Amygdala (tissue), 56 donors: ENCODE measurements at regions not wholly inside any gene's neighbourhood (a gene's known extent, or its start where the extent isn't known, plus 50 kb on each side); places are given as distances from the start of the nearest gene placed in this dataset.
A peak's percentile ranks its signal among the peaks of the same experiment; 100 is the strongest.

ENCODE experiments used
- DNase-seq, 56 donors: peaks; one replicate each; lab custom pipeline; 2025; lab: John Stamatoyannopoulos, UW

DNA sequence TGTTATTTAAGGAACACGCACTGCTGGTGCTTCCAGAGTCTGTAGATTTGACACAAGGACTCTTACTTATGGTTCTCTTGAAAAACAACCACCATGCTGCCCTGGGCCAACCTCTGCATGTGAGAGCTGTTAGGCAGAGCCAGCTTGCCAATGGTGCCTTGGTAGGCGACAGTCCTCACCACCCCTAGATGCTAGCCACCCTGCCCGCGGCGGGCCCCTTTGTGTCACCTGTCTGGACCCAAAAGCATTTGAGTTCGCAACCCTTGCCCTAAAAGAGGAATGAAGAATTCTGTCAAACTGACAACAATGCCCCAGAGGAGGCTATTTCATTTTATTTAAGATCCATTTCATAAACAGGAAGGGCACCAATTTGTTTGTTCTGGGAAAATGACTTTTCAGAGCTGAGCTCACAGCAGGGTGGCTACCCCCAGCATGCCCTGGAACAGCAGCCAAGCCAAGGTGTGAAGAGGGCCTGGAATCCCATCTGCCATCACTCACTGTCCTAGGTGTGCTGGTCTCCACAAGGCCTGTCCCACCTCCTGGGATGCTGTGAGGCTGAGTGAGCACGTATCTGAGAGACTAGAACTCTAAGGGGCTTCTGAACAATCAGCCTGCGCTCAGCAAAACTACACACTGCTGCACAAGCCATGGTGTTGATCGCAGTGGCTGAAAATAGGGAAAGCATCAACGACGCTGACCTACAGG, 63.8 kb upstream of the FZD10 start:
- DNase-seq, result no peak

DNA sequence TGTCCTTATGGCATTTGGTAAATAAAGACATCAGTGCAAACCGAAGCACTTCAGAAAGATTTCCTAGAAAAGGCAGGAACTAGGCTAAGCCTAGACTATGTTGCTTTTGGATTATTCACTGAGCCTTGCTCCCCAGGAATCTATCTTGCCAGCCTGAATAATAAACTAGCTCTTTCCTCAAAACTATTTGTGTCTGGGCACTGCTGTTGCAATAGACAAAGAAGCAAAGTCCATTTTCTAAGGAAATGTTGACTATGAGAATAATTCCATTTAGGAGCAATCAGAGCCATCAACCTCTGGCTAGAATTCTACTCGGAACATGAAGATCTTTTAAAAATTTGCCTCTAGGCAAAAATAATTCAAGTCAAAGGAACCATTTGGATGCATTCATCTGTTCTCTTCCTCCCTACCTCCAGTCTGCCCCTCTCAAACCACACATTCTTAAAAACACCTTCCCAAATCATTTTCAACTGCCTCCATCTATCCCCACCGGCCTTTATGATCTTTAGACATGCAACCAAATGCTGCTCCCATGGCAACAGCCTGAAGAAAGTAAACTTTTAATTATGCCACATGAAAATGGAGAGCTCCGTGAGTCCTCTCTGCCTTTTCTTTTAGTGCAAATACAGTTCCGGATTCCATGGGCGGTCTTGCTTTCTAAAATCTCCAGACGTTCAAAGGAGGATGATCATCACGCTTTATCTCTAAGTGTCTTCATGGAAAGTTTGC, 61.5 kb upstream of the FZD10 start:
- DNase-seq, result no peak

DNA sequence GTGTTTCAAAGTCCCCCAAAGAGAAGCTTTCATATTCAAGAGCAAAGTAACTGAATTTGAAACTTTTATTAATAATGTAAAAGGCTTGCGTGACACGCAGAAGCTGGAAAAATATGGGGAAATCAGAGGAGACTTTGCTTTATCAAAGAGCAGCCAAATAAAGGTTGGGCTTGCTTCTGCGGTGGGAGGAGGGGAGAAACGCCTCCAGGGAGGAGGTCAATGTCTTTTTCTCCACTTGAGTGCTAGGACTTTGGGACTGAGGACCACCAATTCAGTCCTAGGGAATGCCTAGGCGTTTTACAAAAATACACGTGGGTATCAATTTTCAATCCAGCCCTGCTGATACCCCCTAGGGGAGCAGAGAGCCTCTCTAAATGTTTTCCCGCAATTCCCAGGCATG, 60.9 kb upstream of the FZD10 start:
- no peak for DNase-seq

DNA sequence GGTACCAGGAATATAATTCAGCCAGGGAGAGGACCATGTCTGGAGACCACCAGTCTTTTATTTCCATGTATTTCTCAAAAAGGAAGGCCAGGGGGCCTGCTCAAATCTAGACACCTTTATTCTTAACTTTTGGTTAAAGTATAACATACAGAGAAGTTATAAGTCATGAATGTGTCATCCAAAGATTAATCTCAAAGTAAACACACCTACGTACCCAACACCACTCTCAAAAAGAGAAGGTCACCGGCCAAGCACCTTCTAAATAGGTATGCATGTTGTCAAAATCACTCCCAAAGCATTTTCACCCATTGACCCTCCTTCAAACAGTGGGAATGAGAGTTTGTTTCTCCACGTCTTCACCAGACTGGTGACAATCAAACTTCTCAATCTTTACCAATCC, 60.0 kb upstream of the FZD10 start:
- DNase-seq, result no peak

DNA sequence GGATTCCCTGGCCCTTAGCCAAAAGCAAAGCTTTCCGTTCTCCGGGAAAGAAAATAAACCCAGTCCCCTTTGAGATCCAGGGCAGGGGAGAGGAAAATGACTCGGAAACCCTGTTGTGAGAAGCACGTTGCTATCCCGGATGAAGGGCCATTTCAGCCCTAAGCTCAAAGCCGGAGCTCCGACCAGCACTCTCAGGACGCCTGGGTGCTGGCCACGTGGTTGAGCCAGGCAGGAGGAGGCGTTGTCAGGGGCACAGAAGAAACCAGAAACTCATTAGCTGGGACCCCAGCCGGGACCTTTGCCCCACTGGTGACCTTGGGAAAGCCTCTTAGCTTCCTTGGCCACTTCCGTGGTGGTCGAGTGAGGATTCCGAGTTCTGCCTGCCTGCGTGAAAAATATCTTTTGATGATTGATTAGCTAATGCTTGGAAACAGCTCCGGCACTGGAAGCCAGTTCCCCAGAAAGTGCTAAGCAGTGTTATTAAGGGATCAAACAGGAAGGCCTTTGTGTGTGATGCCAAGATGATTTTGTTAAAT, 57.6 kb upstream of the FZD10 start:
- DNase-seq, result peak in 11 of 56 donors; percentile 1 to 42 (median 9)

DNA sequence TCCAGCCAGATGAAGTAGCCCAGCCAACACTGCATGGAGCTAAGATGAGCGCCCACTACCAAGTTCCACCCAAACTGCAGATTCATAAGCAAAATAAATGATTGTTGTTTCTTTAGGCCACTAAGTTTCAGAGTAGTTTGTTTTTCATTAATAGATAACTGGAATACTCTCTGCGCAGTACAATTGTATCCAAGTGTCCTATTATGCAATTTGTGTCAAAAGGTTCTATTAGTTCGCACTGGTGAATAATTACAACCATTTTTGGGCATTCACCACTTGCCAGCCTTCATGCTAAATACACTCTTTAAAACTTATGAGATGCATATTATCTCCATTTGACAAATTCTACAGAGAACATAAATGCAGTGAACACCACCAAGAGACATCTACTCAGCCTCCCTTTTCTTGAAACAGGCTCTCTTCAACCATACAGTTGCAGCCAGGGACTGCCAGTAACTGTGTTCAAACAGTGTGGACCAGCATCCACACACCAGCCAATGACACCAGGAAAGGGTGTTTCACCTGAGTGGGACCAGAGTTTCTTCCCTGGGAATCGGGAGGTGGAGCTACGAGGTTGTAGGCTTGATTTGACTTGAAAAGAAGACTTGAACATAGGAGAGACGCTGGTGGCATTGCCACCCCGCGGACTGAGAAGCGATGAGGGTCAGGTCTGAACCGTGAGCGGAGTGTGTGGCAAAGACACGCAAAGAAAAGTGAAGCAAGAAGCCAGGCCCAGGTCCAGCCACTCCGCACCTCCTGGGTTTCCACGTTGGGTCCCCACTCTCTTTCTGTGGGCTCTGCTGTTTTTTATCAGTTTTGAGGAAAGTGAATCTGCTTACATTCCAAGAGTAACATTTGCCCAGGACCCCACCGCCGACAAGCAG, 53.0 kb upstream of the FZD10 start:
- no peak for DNase-seq

DNA sequence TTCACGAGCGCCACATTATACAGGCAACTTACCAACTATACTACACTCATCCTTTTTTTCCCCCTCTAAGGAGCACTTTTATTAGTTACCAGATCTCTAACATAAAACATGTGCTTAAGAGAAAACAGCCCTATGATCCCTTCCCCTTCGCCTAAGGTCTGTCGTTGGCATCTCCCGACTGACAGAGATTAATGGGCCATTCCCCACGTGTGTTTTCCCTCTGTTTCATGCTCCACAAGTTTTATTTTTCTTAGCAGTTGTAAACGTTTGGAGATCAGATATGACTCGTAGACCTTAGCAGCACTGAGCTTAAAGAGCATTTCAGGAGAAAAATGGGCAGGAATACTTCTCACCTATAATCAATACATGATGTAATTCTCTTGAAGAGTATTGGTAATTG, 51.4 kb upstream of the FZD10 start:
- no peak for DNase-seq

DNA sequence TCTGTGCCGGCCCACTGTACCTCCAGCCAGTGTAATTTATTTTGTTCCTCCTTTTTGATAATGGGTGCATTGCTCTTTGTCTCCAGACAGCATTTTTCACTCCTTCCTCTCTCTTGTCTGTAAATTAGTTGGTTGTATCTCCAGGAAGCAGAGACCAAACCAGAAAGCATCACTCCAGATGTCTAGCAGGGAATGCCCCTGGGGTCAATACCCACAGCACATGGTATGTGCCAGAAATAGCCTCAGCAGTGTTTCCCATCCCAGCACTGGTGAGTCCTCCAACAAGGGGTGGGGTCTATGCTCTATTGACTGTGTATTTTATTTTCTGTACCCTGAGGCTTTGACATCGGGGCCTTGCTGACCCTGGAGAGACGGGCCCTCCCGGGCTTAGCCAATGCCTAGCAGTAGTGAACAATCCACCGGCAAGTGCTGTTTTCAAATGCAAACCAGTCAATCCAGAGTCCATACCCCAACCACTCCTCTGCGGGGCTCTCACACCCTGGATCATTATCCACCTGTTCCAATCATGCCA, 50.2 kb upstream of the FZD10 start:
- DNase-seq, result no peak
